ENCODE measurements at regions not wholly inside any gene's neighbourhood (a gene's known extent, or its start where the extent isn't known, plus 50 kb on each side); places are given as distances from the start of the nearest gene placed in this dataset.

- DNase-seq (ENCODE audit: low read depth) = peak; percentile 14
These were observed 624.8 kb downstream of the NTRK3 start for GRCh38 chr15:87631775-87632174.

- DNase-seq (ENCODE audit: low read depth) = no peak
These were observed 625.4 kb downstream of the NTRK3 start for GRCh38 chr15:87631093-87631492.

- no peak for DNase-seq (ENCODE audit: low read depth)
These were observed 628.2 kb downstream of the NTRK3 start for GRCh38 chr15:87628311-87628710.

- DNase-seq (ENCODE audit: low read depth) = no peak
These were observed 629.7 kb downstream of the NTRK3 start for GRCh38 chr15:87626860-87627259.

GRCh38 chr15:87623832-87624231 is 632.7 kb downstream of the NTRK3 start:
- DNase-seq (ENCODE audit: low read depth) = peak; percentile 26

GRCh38 chr15:87620393-87620792 is 636.1 kb downstream of the NTRK3 start:
- peak; percentile 61 for DNase-seq (ENCODE audit: low read depth)

- peak; percentile 90 for DNase-seq (ENCODE audit: low read depth)
These were observed 637.2 kb downstream of the NTRK3 start for GRCh38 chr15:87619161-87619960.

- DNase-seq (ENCODE audit: low read depth) = peak; percentile 27
These were observed 638.3 kb downstream of the NTRK3 start for GRCh38 chr15:87618203-87618725.

- DNase-seq (ENCODE audit: low read depth) = no peak
These were observed 641.8 kb downstream of the NTRK3 start for GRCh38 chr15:87614704-87615103.

- peak; percentile 52 for DNase-seq (ENCODE audit: low read depth)
These were observed 646.2 kb downstream of the NTRK3 start for GRCh38 chr15:87610366-87610765.

GRCh38 chr15:87609894-87610293 is 646.6 kb downstream of the NTRK3 start:
- peak; percentile 26 for DNase-seq (ENCODE audit: low read depth)

GRCh38 chr15:87609474-87609873 is 647.1 kb downstream of the NTRK3 start:
- peak; percentile 89 for DNase-seq (ENCODE audit: low read depth)

- no peak for DNase-seq (ENCODE audit: low read depth)
These were observed 648.1 kb downstream of the NTRK3 start for GRCh38 chr15:87608238-87609028.

GRCh38 chr15:87606971-87607370 is 649.6 kb downstream of the NTRK3 start:
- no peak for DNase-seq (ENCODE audit: low read depth)

GRCh38 chr15:87604857-87605446 is 651.6 kb downstream of the NTRK3 start:
- peak; percentile 20 for DNase-seq (ENCODE audit: low read depth)

- DNase-seq (ENCODE audit: low read depth) = no peak
These were observed 654.2 kb downstream of the NTRK3 start for GRCh38 chr15:87602371-87602770.

- DNase-seq (ENCODE audit: low read depth) = no peak
These were observed 656.9 kb downstream of the NTRK3 start for GRCh38 chr15:87599616-87600015.

GRCh38 chr15:87597346-87598052 is 659.0 kb downstream of the NTRK3 start:
- DNase-seq (ENCODE audit: low read depth) = peak; percentile 58

- DNase-seq (ENCODE audit: low read depth) = no peak
These were observed 665.0 kb downstream of the NTRK3 start for GRCh38 chr15:87591582-87591981.

- peak; percentile 15 for DNase-seq (ENCODE audit: low read depth)
These were observed 665.5 kb downstream of the NTRK3 start for GRCh38 chr15:87591042-87591441.

GRCh38 chr15:87589134-87589533 is 667.4 kb downstream of the NTRK3 start:
- DNase-seq (ENCODE audit: low read depth) = no peak

- DNase-seq (ENCODE audit: low read depth) = no peak
These were observed 674.4 kb downstream of the NTRK3 start for GRCh38 chr15:87582169-87582568.

Data from M059J (cell line).